ENCODE measurements at regions not wholly inside any gene's neighbourhood (a gene's known extent, or its start where the extent isn't known, plus 50 kb on each side); places are given as distances from the start of the nearest gene placed in this dataset.

GRCh38 chr10:78952030-78952429, 116.7 kb upstream of the ZMIZ1 start:
- peaks cover 2% of the 10 kb centered on the region for H3K9me3 Mint-ChIP-seq (ENCODE audit: insufficient read depth)
- intact Hi-C loops (cut with micrococcal nuclease) = no loop called here
- WGBS (ENCODE audit: insufficient coverage) = 78% methylated on average over 1 of the region's 4 CpGs

GRCh38 chr10:78952686-78953085, 116.1 kb upstream of the ZMIZ1 start:
- POLR2A ChIA-PET = no interaction called here
- CTCF ChIA-PET = interaction anchor here (1.1 kb wide), 1 partner anchor 113 kb away, joined by 3 read pairs; no protein-coding TSS in a partner anchor
- Histone ChIP-seq H3K4me1 (ENCODE audit: control insufficient read depth in 2 of 2, insufficient read depth in 2 of 2, low read length in 2 of 2) (no peaks in the 10 kb centered on the region), H3K79me2 (ENCODE audit: control insufficient read depth, insufficient read depth, low read length) (no peaks in the 10 kb centered on the region), H3K4me3 (ENCODE audit: control extremely low read depth in 1 of 5, extremely low read depth in 1 of 5, insufficient read depth in 1 of 5, low read depth in 2 of 5, low read length in 4 of 5) (no peak overlapping the region), H3K27me3 (replicated peaks in 1 of 4; ENCODE audit: control extremely low read depth in 1 of 4, control insufficient read depth in 3 of 4, insufficient read depth in 4 of 4, low read length in 3 of 4) (peaks cover 0 to 7% (median 1%) of the 10 kb centered on the region in 4 experiments), H3K36me3 (replicated peaks in 1 of 2; ENCODE audit: control extremely low read depth in 1 of 2, control insufficient read depth in 1 of 2, extremely low read depth in 1 of 2, insufficient read depth in 2 of 2, low read length in 1 of 2) (no peaks in the 10 kb centered on the region), H4K20me1 (ENCODE audit: control insufficient read depth, insufficient read depth, low read length, poor library complexity, severe bottlenecking) (no peaks in the 10 kb centered on the region), H3K9me3 (ENCODE audit: control extremely low read depth in 1 of 3, control insufficient read depth in 2 of 3, insufficient read depth in 1 of 3, low read length in 2 of 3) (no peaks in the 10 kb centered on the region), H2AFZ (ENCODE audit: insufficient read depth, low read depth, low read length, poor library complexity, severe bottlenecking) (no peak overlapping the region), H3K9ac (ENCODE audit: low read length) (no peak overlapping the region), H3K4me2 (replicated peaks; ENCODE audit: low read depth, low read length, poor library complexity, severe bottlenecking) (no peak overlapping the region), H3K27ac (ENCODE audit: low read length in 2 of 2) (no peak overlapping the region)
- peaks cover 25% of the 10 kb centered on the region for H3K27me3 Mint-ChIP-seq
- no peak for DNase-seq
- H3K9me3 Mint-ChIP-seq (ENCODE audit: insufficient read depth) = peaks cover 2% of the 10 kb centered on the region
- H3K4me3 Mint-ChIP-seq = no peak overlapping the region
- TF ChIP-seq CTCF (IDR thresholded peaks at IDR 0.05) (no peak), EZH2 (IDR thresholded peaks at IDR 0.05; ENCODE audit: borderline replicate concordance, insufficient read depth, low read depth, low read length, poor library complexity, severe bottlenecking) (no peak)
- 27% methylated on average over 6 of the region's 6 CpGs for WGBS (ENCODE audit: insufficient coverage)
- no peak overlapping the region for H3K27ac Mint-ChIP-seq
- no peak for ATAC-seq (ENCODE audit: low read depth)
- H3K4me1 Mint-ChIP-seq = no peaks in the 10 kb centered on the region
- intact Hi-C loops (cut with micrococcal nuclease) = no loop called here

More at GRCh38 chr10:78952030-78952429, 116.7 kb upstream of the ZMIZ1 start:
- Histone ChIP-seq H2AFZ (ENCODE audit: insufficient read depth, low read depth, low read length, poor library complexity, severe bottlenecking) (no peak overlapping the region), H3K27me3 (replicated peaks in 1 of 4; ENCODE audit: control extremely low read depth in 1 of 4, control insufficient read depth in 3 of 4, insufficient read depth in 4 of 4, low read length in 3 of 4) (peaks cover 0 to 7% (median 0%) of the 10 kb centered on the region in 4 experiments), H3K4me3 (ENCODE audit: control extremely low read depth in 1 of 5, extremely low read depth in 1 of 5, insufficient read depth in 1 of 5, low read depth in 2 of 5, low read length in 4 of 5) (no peak overlapping the region), H3K27ac (ENCODE audit: low read length in 2 of 2) (no peak overlapping the region), H3K36me3 (replicated peaks in 1 of 2; ENCODE audit: control extremely low read depth in 1 of 2, control insufficient read depth in 1 of 2, extremely low read depth in 1 of 2, insufficient read depth in 2 of 2, low read length in 1 of 2) (no peaks in the 10 kb centered on the region), H3K4me1 (ENCODE audit: control insufficient read depth in 2 of 2, insufficient read depth in 2 of 2, low read length in 2 of 2) (no peaks in the 10 kb centered on the region), H3K4me2 (replicated peaks; ENCODE audit: low read depth, low read length, poor library complexity, severe bottlenecking) (no peak overlapping the region), H3K79me2 (ENCODE audit: control insufficient read depth, insufficient read depth, low read length) (no peaks in the 10 kb centered on the region), H3K9ac (ENCODE audit: low read length) (no peak overlapping the region), H4K20me1 (ENCODE audit: control insufficient read depth, insufficient read depth, low read length, poor library complexity, severe bottlenecking) (no peaks in the 10 kb centered on the region), H3K9me3 (ENCODE audit: control extremely low read depth in 1 of 3, control insufficient read depth in 2 of 3, insufficient read depth in 1 of 3, low read length in 2 of 3) (no peaks in the 10 kb centered on the region)
- no peaks in the 10 kb centered on the region for H3K4me1 Mint-ChIP-seq
- H3K27ac Mint-ChIP-seq = no peak overlapping the region
- ChIA-PET CTCF (no interaction called here), POLR2A (no interaction called here)
- TF ChIP-seq CTCF (IDR thresholded peaks at IDR 0.05) = no peak
- no peak for TF ChIP-seq EZH2 (IDR thresholded peaks at IDR 0.05; ENCODE audit: borderline replicate concordance, insufficient read depth, low read depth, low read length, poor library complexity, severe bottlenecking)
- ATAC-seq (ENCODE audit: low read depth) = no peak
- H3K4me3 Mint-ChIP-seq = no peak overlapping the region
- no peak for DNase-seq
- H3K27me3 Mint-ChIP-seq = peaks cover 25% of the 10 kb centered on the region
